OCI-LY1 (cell line): ENCODE measurements at regions not wholly inside any gene's neighbourhood (a gene's known extent, or its start where the extent isn't known, plus 50 kb on each side); places are given as distances from the start of the nearest gene placed in this dataset.
"Not testable (repeated sequence)": the region's sequence is repeated elsewhere in the genome, so short reads cannot be mapped to it uniquely, and the experiment has no call there.

ENCODE experiments used
- H2AFZ ChIP-seq: fragments of 200-600 bp; sonication (generic), shearing (Covaris generic); 2 replicates; pipeline ENCODE4 v1.6.0; 2014; ENCODE audit warnings: antibody characterized with exemption, mild to moderate bottlenecking, low read length
- H3F3A ChIP-seq: fragments of 200-600 bp; sonication (generic), shearing (Covaris generic); 2 replicates; pipeline ENCODE4 v1.6.0; 2014; ENCODE audit warnings: mild to moderate bottlenecking, antibody characterized with exemption, low read length, moderate library complexity; ENCODE audit not compliant: insufficient read depth
- H3K27ac ChIP-seq: fragments of 200-600 bp; sonication (generic); 2 replicates; pipeline ENCODE4 v1.5.1; 2014; ENCODE audit warnings: low read length, mixed run types, mild to moderate bottlenecking, low read depth; ENCODE audit not compliant: poor library complexity, severe bottlenecking
- H3K27me3 ChIP-seq: fragments of 200-600 bp; sonication (generic); 2 replicates; pipeline ENCODE4 v1.6.0; 2014; ENCODE audit warnings: antibody characterized with exemption, mild to moderate bottlenecking, low read length, moderate library complexity; ENCODE audit not compliant: insufficient read depth
- H3K36me3 ChIP-seq: fragments of 200-600 bp; sonication (generic); 2 replicates; pipeline ENCODE4 v1.6.1; 2014; ENCODE audit warnings: mild to moderate bottlenecking, antibody characterized with exemption, low read length, moderate library complexity, mixed read lengths; ENCODE audit not compliant: insufficient read depth
- H3K4me1 ChIP-seq: fragments of 200-600 bp; sonication (generic); 2 replicates; pipeline ENCODE4 v1.5.1; 2014; ENCODE audit warnings: mild to moderate bottlenecking, low read length, moderate library complexity; ENCODE audit not compliant: insufficient read depth, severe bottlenecking
- H3K4me2 ChIP-seq: fragments of 200-600 bp; sonication (generic), shearing (Covaris generic); 2 replicates; pipeline ENCODE4 v1.6.1; 2014; ENCODE audit warnings: low read length
- H3K4me3 ChIP-seq: fragments of 200-600 bp; sonication (generic); 2 replicates; pipeline ENCODE4 v1.5.1; 2014; ENCODE audit warnings: low read length, low read depth, mild to moderate bottlenecking, mixed read lengths; ENCODE audit not compliant: poor library complexity, severe bottlenecking
- H3K79me2 ChIP-seq: fragments of 200-600 bp; shearing (Covaris generic); 2 replicates; pipeline ENCODE4 v1.6.1; 2016; ENCODE audit warnings: mixed run types, low read length, mixed read lengths; ENCODE audit not compliant: insufficient read depth
- H3K9ac ChIP-seq: fragments of 200-600 bp; sonication (generic), shearing (Covaris generic); 2 replicates; pipeline ENCODE4 v1.6.1; 2014; ENCODE audit warnings: mild to moderate bottlenecking, low read length, mixed read lengths
- H3K9me2 ChIP-seq: fragments of 200-600 bp; sonication (generic), shearing (Covaris generic); 2 replicates; pipeline ENCODE4 v1.6.1; 2014; ENCODE audit warnings: low read depth, mild to moderate bottlenecking, low read length, mixed read lengths
- H3K9me3 ChIP-seq: fragments of 200-600 bp; shearing (Covaris generic); 2 replicates; pipeline ENCODE4 v1.6.1; 2014; ENCODE audit warnings: low read length, mixed read lengths
- H4K20me1 ChIP-seq: fragments of 200-600 bp; sonication (generic), shearing (Covaris generic); 2 replicates; pipeline ENCODE4 v1.6.0; 2016; ENCODE audit warnings: mild to moderate bottlenecking, low read length; ENCODE audit not compliant: insufficient read depth
- CTCF ChIP-seq: fragments of 200-600 bp; sonication (generic), shearing (Covaris generic); IDR thresholded peaks from 2 replicates; pipeline ENCODE4 v1.5.1; 2017; ENCODE audit warnings: mild to moderate bottlenecking, antibody characterized with exemption, low read length, moderate library complexity, mixed read lengths
- EZH2 ChIP-seq: fragments of 200-600 bp; sonication (generic), shearing (Covaris generic); IDR thresholded peaks from 2 replicates; pipeline ENCODE4 v1.8.0; 2017; ENCODE audit warnings: borderline replicate concordance, mixed run types, mild to moderate bottlenecking, antibody characterized with exemption, low read length, moderate library complexity, mixed read lengths

GRCh38 chr4:138627096-138627495 is 384.9 kb upstream of the SLC7A11 start:
- Histone ChIP-seq H3K27ac (no peak overlapping the region), H4K20me1 (no peaks in the 10 kb centered on the region), H3K9me3 (no peaks in the 10 kb centered on the region), H3K4me2 (no peak overlapping the region), H3K79me2 (no peaks in the 10 kb centered on the region), H3K4me3 (no peak overlapping the region), H3K27me3 (no peaks in the 10 kb centered on the region), H3K9ac (no peak overlapping the region), H3K9me2 (no peaks in the 10 kb centered on the region), H3F3A (no peaks in the 10 kb centered on the region), H3K36me3 (no peaks in the 10 kb centered on the region), H3K4me1 (no peaks in the 10 kb centered on the region), H2AFZ (no peak overlapping the region)
- TF ChIP-seq CTCF (no peak), EZH2 (no peak)

GRCh38 chr4:138622362-138622761 is 380.2 kb upstream of the SLC7A11 start:
- not testable (repeated sequence) for H3K4me3 ChIP-seq, H3F3A ChIP-seq, H3K9me3 ChIP-seq, H3K9me2 ChIP-seq, H3K4me2 ChIP-seq, H3K4me1 ChIP-seq, H3K36me3 ChIP-seq, H4K20me1 ChIP-seq, H3K9ac ChIP-seq, H3K27ac ChIP-seq, H2AFZ ChIP-seq, H3K27me3 ChIP-seq, H3K79me2 ChIP-seq

- no peaks in the 10 kb centered on the region for H3K27me3 ChIP-seq
- H3F3A ChIP-seq: no peaks in the 10 kb centered on the region
- no peak overlapping the region for H3K9ac ChIP-seq
- no peaks in the 10 kb centered on the region for H3K36me3 ChIP-seq
- H3K79me2 ChIP-seq: no peaks in the 10 kb centered on the region
- no peak overlapping the region for H3K4me3 ChIP-seq
- H3K9me2 ChIP-seq: no peaks in the 10 kb centered on the region
- TF ChIP-seq CTCF: no peak
- TF ChIP-seq EZH2: no peak
- H3K9me3 ChIP-seq: no peaks in the 10 kb centered on the region
- no peak overlapping the region for H2AFZ ChIP-seq
- no peaks in the 10 kb centered on the region for H4K20me1 ChIP-seq
- no peaks in the 10 kb centered on the region for H3K4me1 ChIP-seq
- H3K27ac ChIP-seq: no peak overlapping the region
- no peak overlapping the region for H3K4me2 ChIP-seq
Measured at GRCh38 chr4:138616775-138617174, 374.6 kb upstream of the SLC7A11 start.

GRCh38 chr4:138614398-138615142 is 372.4 kb upstream of the SLC7A11 start:
- H4K20me1 ChIP-seq: no peaks in the 10 kb centered on the region
- H3K9me3 ChIP-seq: no peaks in the 10 kb centered on the region
- no peak overlapping the region for H3K4me2 ChIP-seq
- no peak overlapping the region for H3K4me3 ChIP-seq
- H3F3A ChIP-seq: no peaks in the 10 kb centered on the region
- H2AFZ ChIP-seq: no peak overlapping the region
- no peaks in the 10 kb centered on the region for H3K9me2 ChIP-seq
- H3K27ac ChIP-seq: no peak overlapping the region
- TF ChIP-seq EZH2 (no peak), CTCF (no peak)
- no peaks in the 10 kb centered on the region for H3K79me2 ChIP-seq
- H3K36me3 ChIP-seq: no peaks in the 10 kb centered on the region
- H3K9ac ChIP-seq: no peak overlapping the region
- no peaks in the 10 kb centered on the region for H3K27me3 ChIP-seq
- no peaks in the 10 kb centered on the region for H3K4me1 ChIP-seq
